H9 (cell line): ENCODE measurements at regions not wholly inside any gene's neighbourhood (a gene's known extent, or its start where the extent isn't known, plus 50 kb on each side); places are given as distances from the start of the nearest gene placed in this dataset.
A peak's percentile ranks its signal among the peaks of the same experiment; 100 is the strongest.

ENCODE experiments used
- DNase-seq: peaks from one replicate; pipeline ENCODE4 v3.0.0-alpha.2; 2017
- H2AFZ ChIP-seq: one replicate; pipeline ENCODE4 v1.6.1; 2013; ENCODE audit warnings: mild to moderate bottlenecking, low read length, control low read depth, moderate library complexity
- H2AK5ac ChIP-seq: 2 replicates; pipeline ENCODE4 v1.6.1; 2013; ENCODE audit warnings: low read length, control low read depth, mixed read lengths; ENCODE audit not compliant: insufficient read length
- H2BK120ac ChIP-seq: one replicate; pipeline ENCODE4 v1.6.1; 2013; ENCODE audit warnings: low read depth, mild to moderate bottlenecking, low read length, control low read depth, inconsistent platforms; ENCODE audit not compliant: poor library complexity, severe bottlenecking
- H2BK12ac ChIP-seq: 2 replicates; pipeline ENCODE4 v1.6.1; 2013; ENCODE audit warnings: low read length, control low read depth, mixed read lengths, low read depth; ENCODE audit not compliant: insufficient read length
- H2BK15ac ChIP-seq: 2 replicates; pipeline ENCODE4 v1.6.1; 2013; ENCODE audit warnings: low read depth, low read length, control low read depth
- H2BK20ac ChIP-seq: one replicate; pipeline ENCODE4 v1.6.1; 2013; ENCODE audit warnings: low read depth, mild to moderate bottlenecking, low read length, control low read depth, inconsistent platforms; ENCODE audit not compliant: poor library complexity, severe bottlenecking
- H2BK5ac ChIP-seq: 2 replicates; pipeline ENCODE4 v1.6.1; 2013; ENCODE audit warnings: low read length, control low read depth, mixed read lengths; ENCODE audit not compliant: insufficient read length
- H3K14ac ChIP-seq: 2 replicates; pipeline ENCODE4 v1.6.1; 2013; ENCODE audit warnings: low read length, control low read depth; ENCODE audit not compliant: insufficient read depth
- H3K18ac ChIP-seq: 2 replicates; pipeline ENCODE4 v1.6.1; 2013; ENCODE audit warnings: low read depth, mild to moderate bottlenecking, mixed read lengths, low read length, control low read depth; ENCODE audit not compliant: insufficient read length
- H3K23ac ChIP-seq: 2 replicates; pipeline ENCODE4 v1.6.1; 2013; ENCODE audit warnings: low read length, control low read depth, mixed read lengths, low read depth; ENCODE audit not compliant: insufficient read length
- H3K23me2 ChIP-seq: 2 replicates; pipeline ENCODE4 v1.6.1; 2013; ENCODE audit warnings: low read depth, mild to moderate bottlenecking, mixed read lengths, low read length, control low read depth; ENCODE audit not compliant: insufficient read length, poor library complexity, severe bottlenecking
- H3K27ac ChIP-seq: 2 replicates; pipeline ENCODE4 v1.5.1; 2013; ENCODE audit warnings: low read length, control low read depth, mixed read lengths, low read depth; ENCODE audit not compliant: insufficient read length
- H3K27me3 ChIP-seq: 2 replicates; pipeline ENCODE4 v1.6.1; 2013; ENCODE audit warnings: low read length, control low read depth, inconsistent platforms; ENCODE audit not compliant: insufficient read depth
- H3K4ac ChIP-seq: 2 replicates; pipeline ENCODE4 v1.6.1; 2013; ENCODE audit warnings: low read depth, mild to moderate bottlenecking, control low read depth, inconsistent platforms, low read length, moderate library complexity
- H3K4me1 ChIP-seq: 2 replicates; pipeline ENCODE4 v1.6.1; 2013; ENCODE audit warnings: low read length, control low read depth, inconsistent platforms; ENCODE audit not compliant: insufficient read depth
- H3K4me2 ChIP-seq: 2 replicates; pipeline ENCODE4 v1.6.1; 2013; ENCODE audit warnings: low read length, control low read depth, mixed read lengths; ENCODE audit not compliant: insufficient read length, insufficient read depth
- H3K56ac ChIP-seq: 2 replicates; pipeline ENCODE4 v1.6.1; 2013; ENCODE audit warnings: low read depth, mild to moderate bottlenecking, mixed read lengths, low read length, control low read depth; ENCODE audit not compliant: insufficient read length
- H3K79me1 ChIP-seq: 2 replicates; pipeline ENCODE4 v1.6.1; 2013; ENCODE audit warnings: low read depth, mild to moderate bottlenecking, moderate library complexity, low read length, control low read depth, inconsistent platforms; ENCODE audit not compliant: insufficient read depth, poor library complexity, severe bottlenecking
- H3K79me2 ChIP-seq: 2 replicates; pipeline ENCODE4 v1.6.1; 2013; ENCODE audit warnings: low read length, control low read depth, inconsistent platforms; ENCODE audit not compliant: insufficient read depth
- H3K9ac ChIP-seq: 2 replicates; pipeline ENCODE4 v1.6.1; 2013; ENCODE audit warnings: low read length, control low read depth, mixed read lengths; ENCODE audit not compliant: insufficient read length; ENCODE audit errors: extremely low read depth
- H3K9me3 ChIP-seq: one replicate; pipeline ENCODE4 v1.6.1; 2013; ENCODE audit warnings: low read depth, low read length, inconsistent platforms; ENCODE audit not compliant: control insufficient read depth
- H3T11ph ChIP-seq: one replicate; pipeline ENCODE4 v1.6.1; 2013; ENCODE audit warnings: mild to moderate bottlenecking, low read length, control low read depth, inconsistent platforms
- H4K20me1 ChIP-seq: one replicate; pipeline ENCODE4 v1.6.1; 2013; ENCODE audit not compliant: control insufficient read depth, insufficient read length, insufficient read depth
- H4K5ac ChIP-seq: 2 replicates; pipeline ENCODE4 v1.6.1; 2013; ENCODE audit warnings: low read depth, mild to moderate bottlenecking, mixed read lengths, low read length, control low read depth; ENCODE audit not compliant: insufficient read length
- H4K8ac ChIP-seq: replicated peaks from 2 replicates; pipeline ENCODE4 v1.6.1; 2013; ENCODE audit warnings: low read length, control low read depth, mixed read lengths, low read depth; ENCODE audit not compliant: insufficient read length
- H4K91ac ChIP-seq: 2 replicates; pipeline ENCODE4 v1.6.1; 2013; ENCODE audit warnings: low read depth, mild to moderate bottlenecking, moderate library complexity, mixed read lengths, low read length, control low read depth; ENCODE audit not compliant: insufficient read length
- H3K27ac Mint-ChIP-seq, 3 experiments: 2 replicates in 2 of 3; 3 replicates in 1 of 3; pipeline ENCODE4 v1.8.0; 2020 to 2021; ENCODE audit warnings: mixed read lengths in 3 of 3, mild to moderate bottlenecking in 1 of 3, moderate library complexity in 1 of 3
- H3K27me3 Mint-ChIP-seq: 2 replicates; pipeline ENCODE4 v1.8.0; 2021; ENCODE audit warnings: low read depth, mild to moderate bottlenecking, moderate library complexity, mixed read lengths
- H3K36me3 Mint-ChIP-seq, 3 experiments: 2 replicates in 2 of 3; 3 replicates in 1 of 3; pipeline ENCODE4 v1.8.0; 2020 to 2021; ENCODE audit warnings: low read depth in 3 of 3, mixed read lengths in 3 of 3; ENCODE audit not compliant: insufficient read depth in 1 of 3
- H3K4me1 Mint-ChIP-seq, 2 experiments: 2 replicates each; pipeline ENCODE4 v1.8.0; 2020; ENCODE audit warnings: mixed read lengths in 2 of 2
- H3K4me3 Mint-ChIP-seq, 2 experiments: 2 replicates in 1 of 2; 3 replicates in 1 of 2; pipeline ENCODE4 v1.8.0; 2020 to 2021; ENCODE audit warnings: mild to moderate bottlenecking in 2 of 2, mixed read lengths in 2 of 2, moderate library complexity in 1 of 2
- H3K9me3 Mint-ChIP-seq, 2 experiments: 2 replicates in 1 of 2; 3 replicates in 1 of 2; pipeline ENCODE4 v1.8.0; 2020; ENCODE audit warnings: mild to moderate bottlenecking in 2 of 2, mixed read lengths in 2 of 2, moderate library complexity in 1 of 2
- CTCF ChIP-seq: fragments of 200-600 bp; sonication (generic); conservative IDR thresholded peaks from 3 replicates; pipeline ENCODE4 v1.8.0; 2021; ENCODE audit warnings: antibody characterized with exemption, mild to moderate bottlenecking
- WGBS: extraction: QIAGEN DNeasy Blood & Tissue Kit; methylation state at CpG from one replicate; pipeline ENCODE4 v1.1.7; 2013; ENCODE audit warnings: missing lambda C conversion rate, low lambda C conversion rate, mixed read lengths; ENCODE audit not compliant: insufficient read length; ENCODE audit errors: extremely low coverage; 5-methylcytosine and 5-hydroxymethylcytosine counted together

GRCh38 chr14:104392001-104392395, 187.6 kb upstream of the C14orf180 start:
- no peak overlapping the region for H3K9ac ChIP-seq
- Mint-ChIP-seq H3K4me1 (peaks cover 13 to 24% of the 10 kb centered on the region in 2 experiments), H3K27me3 (no peaks in the 10 kb centered on the region; the same call in 1 of the 2 replicates), H3K36me3 (peaks cover 0 to 7% (median 3%) of the 10 kb centered on the region in 3 experiments; a peak in 3 of 7 replicates), H3K9me3 (peaks cover 1 to 9% of the 10 kb centered on the region in 2 experiments), H3K27ac (no peak overlapping the region), H3K4me3 (peak overlapping the region in 1 of 2 experiments; percentile 60; a peak in 1 of 5 replicates)
- H3T11ph ChIP-seq: no peak overlapping the region
- H2AFZ ChIP-seq: no peak overlapping the region
- no peak overlapping the region for H3K4me2 ChIP-seq
- 0 out of 3 replicates have a peak, but pooled peaks have one; percentile 10 for TF ChIP-seq CTCF
- no peak overlapping the region for H2BK15ac ChIP-seq
- H3K9me3 ChIP-seq: no peaks in the 10 kb centered on the region
- no peak overlapping the region for H3K4ac ChIP-seq
- no peak overlapping the region for H4K91ac ChIP-seq
- H3K14ac ChIP-seq: no peak overlapping the region
- no peak overlapping the region for H2BK20ac ChIP-seq
- H3K23ac ChIP-seq: no peak overlapping the region
- no peaks in the 10 kb centered on the region for H3K23me2 ChIP-seq
- WGBS: no CpG with 5 or more reads among the region's 6 CpGs
- H4K8ac ChIP-seq: no peak overlapping the region
- no peaks in the 10 kb centered on the region for H3K27me3 ChIP-seq
- H3K79me1 ChIP-seq: no peaks in the 10 kb centered on the region
- peak; percentile 25 for DNase-seq
- H2AK5ac ChIP-seq: no peak overlapping the region
- no peak overlapping the region for H3K56ac ChIP-seq
- H2BK120ac ChIP-seq: no peak overlapping the region
- H4K20me1 ChIP-seq: no peaks in the 10 kb centered on the region
- H3K79me2 ChIP-seq: no peaks in the 10 kb centered on the region
- H3K18ac ChIP-seq: no peak overlapping the region
- H3K4me1 ChIP-seq: no peaks in the 10 kb centered on the region
- H2BK12ac ChIP-seq: no peak overlapping the region
- H3K27ac ChIP-seq: no peak overlapping the region
- no peak overlapping the region for H4K5ac ChIP-seq
- no peak overlapping the region for H2BK5ac ChIP-seq
